Mucosa of gallbladder (tissue), 1 donor: ENCODE measurements at regions not wholly inside any gene's neighbourhood (a gene's known extent, or its start where the extent isn't known, plus 50 kb on each side); places are given as distances from the start of the nearest gene placed in this dataset.

Experiments used
- DNase-seq: peaks from one replicate; pipeline ENCODE4 v3.0.0-alpha.2; 2020; ENCODE audit warnings: low spot score
- donor health status: DM: no; HTN: no; CAD: no.

DNA sequence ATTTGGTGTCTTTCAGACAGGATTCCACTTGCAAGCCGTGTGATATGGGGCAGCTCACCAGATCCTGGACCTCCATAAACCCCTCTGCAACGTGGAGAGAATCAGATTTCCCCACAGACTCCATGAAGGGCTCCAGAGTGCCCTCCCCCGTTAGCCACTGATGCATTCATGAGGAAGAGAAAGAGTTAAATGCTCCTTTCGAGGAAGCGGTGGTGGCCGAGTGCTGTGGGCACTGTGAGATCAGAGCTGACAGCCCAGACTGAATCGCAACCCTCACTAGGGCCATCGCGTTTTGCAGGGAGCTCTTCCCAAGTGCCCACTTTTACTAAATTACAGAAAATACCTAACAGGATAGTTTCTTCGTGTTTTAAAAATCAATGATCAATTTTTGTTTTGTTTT lies 226.3 kb upstream of the ZNF32 start:
- no peak for DNase-seq

DNA sequence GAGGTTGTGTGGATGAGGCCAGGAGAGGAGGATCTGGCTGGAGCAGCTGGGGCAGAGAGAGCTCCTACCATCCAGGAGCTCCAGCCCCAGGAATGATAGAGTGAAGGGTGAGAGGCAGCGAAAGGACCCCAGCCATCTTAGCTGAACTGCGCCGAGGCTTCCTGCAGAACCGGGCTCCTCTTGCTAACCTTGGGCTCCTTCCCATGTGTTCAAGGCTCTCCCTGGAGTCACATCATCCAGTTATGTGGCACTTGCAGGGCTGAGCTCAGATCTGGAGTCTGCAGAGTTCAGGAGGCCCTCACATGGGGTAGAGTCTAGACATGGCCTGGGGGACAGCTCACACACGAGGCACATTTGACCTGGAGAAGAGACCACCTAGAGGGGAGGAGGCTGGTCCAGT lies 225.0 kb upstream of the ZNF32 start:
- DNase-seq = no peak

DNA sequence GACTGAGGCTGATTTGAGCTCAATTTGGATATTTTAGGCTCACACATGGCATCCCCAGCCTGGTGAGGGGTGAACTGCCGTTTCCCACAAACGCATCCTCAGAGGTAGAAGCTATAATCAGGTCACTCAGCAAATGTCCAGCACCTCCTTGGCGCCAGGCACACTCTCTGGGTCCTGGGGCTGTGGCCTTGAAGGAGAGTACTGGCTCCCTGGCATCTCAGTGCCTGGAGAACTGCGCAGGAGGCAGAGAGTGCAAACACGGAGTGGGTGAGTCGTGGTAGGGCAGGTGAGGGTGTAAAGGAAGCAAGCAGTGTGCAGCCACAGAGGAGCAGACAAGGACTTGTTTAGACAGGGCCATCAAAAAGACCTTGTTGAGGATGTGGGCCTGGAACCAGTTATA lies 224.0 kb upstream of the ZNF32 start:
- DNase-seq = no peak

DNA sequence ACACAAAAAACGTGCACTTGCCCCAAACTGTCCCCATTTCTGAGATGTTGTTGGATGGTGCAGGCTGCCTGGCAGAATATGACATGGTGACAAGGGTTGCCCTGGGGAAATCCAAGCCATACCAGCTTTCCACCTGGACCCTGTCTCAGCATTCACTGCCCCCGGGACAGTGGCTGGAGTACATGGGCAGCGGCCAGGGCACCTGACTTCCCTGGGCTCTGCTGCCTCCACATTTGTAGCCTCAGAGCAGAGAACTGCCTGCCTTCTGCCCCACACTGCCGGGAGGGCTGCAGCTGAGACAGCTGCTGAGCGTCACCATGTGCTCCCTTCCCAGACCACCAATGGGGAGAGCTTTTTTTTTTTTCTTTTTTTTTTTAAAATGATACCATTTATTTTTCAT lies 222.9 kb upstream of the ZNF32 start:
- DNase-seq = no peak

DNA sequence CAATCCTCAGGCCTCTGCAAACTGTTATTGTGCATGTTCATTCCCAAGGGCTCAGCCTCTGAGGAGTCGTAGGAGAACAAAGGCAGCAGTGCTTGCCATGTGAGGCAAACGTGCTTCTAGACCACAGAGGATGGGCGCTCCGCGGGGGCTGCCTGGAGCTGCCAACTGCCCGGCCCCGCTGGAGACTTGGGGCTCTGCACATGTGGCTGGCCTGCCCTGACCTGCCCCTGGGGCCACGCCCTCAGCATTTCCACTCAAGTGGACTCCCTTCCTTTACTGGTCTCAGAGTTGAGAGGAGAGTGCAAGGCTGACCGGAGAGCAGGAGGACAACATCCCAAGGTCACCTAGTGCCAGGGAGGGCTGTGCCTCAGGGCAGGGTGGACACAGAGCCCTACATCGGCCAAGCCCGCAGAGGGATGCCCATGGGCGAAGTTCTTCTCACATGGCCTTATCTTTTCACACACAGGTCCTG lies 222.3 kb upstream of the ZNF32 start:
- DNase-seq = no peak

DNA sequence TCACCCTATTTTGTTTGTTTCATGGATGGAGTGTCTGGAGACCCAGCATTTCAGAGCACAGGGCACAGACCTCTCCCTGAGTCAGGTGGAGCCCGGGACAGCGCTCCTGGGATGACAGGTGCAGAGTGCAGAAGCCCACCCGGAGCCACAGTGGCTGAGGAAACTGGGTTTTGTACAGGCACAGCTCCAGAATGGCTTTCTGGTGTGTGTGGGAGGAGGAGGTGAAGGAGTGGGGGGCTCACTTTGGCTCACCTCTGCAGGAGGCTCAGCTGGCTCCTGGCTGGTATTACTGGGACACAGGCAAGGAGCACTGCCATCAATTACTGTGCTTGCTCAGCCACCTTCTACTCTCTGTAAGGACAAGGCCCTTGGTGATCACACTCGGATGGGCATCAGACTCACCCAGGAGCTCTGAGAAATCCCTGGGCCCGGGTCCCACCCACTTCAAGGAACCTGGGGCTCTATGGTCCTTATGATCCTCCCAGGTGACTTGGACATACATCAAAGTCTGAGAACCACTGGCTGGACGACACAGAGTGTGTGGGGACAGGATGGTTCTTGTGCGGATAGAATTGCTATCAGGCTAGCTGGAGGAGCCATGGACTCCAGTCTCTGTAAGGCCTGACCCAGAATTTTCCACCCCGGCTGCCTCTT lies 221.1 kb upstream of the ZNF32 start:
- no peak for DNase-seq

DNA sequence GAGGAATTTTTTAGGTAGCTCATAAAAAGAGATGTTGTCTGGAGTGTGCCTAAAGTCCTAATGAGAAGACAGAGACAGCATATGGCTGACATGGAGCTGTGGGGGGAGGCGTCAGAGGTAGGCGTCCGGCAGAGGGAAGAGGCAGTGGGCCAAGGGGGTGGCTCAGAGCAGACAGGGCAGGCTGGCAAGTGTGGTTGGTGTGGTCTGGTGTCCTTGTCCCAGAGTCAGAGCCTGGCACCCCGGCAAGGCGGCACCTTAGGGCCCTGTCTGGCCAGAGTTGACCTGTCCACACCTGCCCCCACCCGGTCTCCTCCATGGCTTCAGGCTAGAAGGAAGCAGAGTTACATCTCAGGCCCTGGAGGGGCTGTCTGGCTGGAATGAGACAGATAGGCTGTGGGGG lies 220.3 kb upstream of the ZNF32 start:
- DNase-seq = no peak

DNA sequence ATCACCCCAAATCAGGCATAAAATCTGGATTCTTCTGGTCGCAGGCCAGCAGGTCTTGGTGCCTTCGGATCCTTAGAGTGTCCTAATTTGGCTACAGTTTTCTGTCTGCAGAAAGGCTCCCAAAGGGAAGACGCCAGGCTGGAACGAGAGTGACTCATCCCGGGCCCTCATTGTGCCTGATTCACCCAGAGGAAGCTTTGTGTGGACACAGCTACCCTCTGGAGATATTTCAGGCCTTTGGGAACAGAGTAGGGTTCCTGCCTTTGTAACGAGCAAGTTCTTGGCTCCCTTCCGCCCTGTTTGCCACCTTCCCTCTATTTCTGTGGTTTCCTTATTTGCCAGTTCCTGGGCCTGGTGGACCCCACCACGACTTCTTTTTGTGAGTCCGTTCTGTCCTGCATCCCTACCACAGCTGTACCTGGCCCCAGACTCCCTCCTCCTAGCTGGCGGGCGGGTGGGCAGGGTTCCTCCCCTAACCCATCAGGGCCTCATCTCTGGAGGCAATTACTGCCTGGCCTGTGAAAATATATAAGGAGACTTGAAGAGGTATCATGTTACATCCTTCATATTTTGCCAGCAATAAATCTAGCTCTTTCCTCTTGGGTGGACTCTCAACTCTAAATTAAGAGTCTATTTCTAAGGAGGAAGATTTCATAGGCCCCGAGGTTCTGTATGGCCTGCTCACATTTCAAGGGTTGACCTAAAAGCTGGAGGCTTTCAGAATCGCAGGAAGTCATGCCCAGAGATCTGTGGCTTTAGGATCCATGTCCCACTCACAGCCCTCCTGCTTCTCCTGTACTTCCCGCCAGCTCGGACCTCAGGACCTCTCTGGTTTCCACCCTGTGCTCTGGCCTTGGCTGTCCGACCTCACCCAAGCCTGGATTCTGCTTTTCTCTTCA lies 219.2 kb upstream of the ZNF32 start:
- DNase-seq = no peak

DNA sequence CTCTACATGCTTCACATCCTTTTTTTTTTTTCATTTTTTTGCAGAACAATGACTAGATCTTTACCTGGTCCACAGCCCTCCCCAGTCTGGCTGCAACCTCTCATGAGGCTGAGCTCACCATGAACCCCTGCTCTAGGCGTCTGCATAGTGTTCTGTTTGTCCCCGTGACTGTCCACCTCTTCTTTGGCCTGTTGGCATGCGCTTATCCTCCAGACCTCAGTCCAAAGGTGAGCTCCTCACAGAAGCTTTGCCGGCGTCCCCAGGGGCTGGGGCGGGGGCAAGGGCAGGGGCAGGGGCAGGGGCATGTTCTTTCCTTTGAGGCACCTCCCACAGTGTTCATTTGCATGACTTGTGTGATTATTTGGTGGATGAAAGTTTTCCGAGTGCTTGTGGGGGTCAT lies 218.4 kb upstream of the ZNF32 start:
- no peak for DNase-seq

DNA sequence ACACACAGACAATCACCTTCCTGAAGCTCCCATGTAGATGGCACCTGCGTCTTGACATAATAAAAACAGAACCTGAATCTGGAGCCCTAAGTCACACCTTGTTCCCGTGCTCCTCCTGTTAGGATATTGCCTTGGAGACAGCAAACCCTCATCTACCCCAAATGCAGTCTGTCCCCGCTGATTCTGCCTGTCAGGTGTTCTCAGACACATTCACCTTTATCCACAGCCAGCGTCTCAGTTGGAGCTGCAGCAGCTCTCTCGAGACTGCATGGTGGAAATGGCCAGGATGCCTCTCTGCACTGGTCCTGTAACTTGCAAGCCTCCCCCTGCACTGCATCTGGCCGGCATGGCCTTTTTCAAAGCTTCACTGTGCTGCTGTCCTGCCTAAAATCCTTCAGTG lies 218.0 kb upstream of the ZNF32 start:
- no peak for DNase-seq

DNA sequence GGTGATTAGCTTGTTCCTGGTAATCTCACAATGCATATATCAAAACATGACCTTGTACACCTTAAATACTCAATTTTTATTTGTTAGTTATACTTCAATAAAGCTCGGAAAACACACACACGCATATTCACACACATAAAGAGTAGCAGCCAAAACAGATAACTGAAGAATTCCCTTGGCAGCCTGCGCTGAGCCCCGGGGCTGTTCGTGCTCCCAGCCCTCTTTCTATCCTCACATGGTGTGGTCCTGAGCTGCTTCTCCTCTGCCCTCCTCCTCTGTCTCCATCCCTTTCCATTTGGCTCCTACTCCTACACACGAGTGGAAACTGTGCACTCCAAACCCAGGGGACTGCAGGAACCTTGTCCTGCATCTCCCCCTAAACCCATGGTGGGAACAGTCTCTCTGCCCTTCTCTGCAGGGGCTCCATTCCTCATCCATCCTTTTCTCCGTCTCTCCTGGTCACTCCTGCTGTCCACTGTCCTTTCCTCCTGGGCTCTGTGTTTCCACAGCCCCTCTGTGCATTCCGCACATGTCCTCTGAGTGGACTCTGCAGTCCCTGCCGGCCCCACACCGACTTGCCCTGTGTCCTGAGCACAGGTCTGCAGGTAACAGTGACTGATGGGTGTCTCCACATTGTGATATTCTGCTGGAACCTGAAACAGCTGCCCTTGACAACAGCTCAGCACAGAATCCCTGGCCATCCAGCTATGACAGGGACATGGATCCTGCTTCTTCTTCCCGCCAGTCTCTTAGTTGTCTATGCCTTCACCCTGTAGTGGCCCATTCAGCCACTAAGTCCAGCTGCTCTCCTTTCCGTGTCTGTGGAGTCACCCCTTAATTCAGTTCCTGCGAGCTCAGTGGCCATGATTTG lies 216.8 kb upstream of the ZNF32 start:
- no peak for DNase-seq

DNA sequence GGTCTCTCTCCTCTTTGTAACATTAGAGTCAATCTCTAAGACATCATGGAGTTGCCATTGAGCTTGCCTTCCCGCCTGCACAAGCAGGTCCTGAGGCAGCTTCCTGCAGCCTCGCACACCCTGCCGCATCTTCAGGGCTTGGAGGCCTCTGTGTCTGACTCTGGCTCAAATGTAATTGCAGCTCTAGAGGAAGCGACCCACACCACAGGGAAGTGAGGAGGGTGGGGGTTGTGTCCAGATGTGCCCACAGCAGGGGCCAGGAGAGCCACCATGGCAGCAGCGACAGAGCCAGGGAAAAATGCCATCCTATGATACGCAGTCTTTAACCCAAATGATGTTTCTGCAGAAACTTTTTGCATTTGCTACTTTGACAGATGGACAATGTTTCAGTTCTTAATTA lies 216.0 kb upstream of the ZNF32 start:
- no peak for DNase-seq

DNA sequence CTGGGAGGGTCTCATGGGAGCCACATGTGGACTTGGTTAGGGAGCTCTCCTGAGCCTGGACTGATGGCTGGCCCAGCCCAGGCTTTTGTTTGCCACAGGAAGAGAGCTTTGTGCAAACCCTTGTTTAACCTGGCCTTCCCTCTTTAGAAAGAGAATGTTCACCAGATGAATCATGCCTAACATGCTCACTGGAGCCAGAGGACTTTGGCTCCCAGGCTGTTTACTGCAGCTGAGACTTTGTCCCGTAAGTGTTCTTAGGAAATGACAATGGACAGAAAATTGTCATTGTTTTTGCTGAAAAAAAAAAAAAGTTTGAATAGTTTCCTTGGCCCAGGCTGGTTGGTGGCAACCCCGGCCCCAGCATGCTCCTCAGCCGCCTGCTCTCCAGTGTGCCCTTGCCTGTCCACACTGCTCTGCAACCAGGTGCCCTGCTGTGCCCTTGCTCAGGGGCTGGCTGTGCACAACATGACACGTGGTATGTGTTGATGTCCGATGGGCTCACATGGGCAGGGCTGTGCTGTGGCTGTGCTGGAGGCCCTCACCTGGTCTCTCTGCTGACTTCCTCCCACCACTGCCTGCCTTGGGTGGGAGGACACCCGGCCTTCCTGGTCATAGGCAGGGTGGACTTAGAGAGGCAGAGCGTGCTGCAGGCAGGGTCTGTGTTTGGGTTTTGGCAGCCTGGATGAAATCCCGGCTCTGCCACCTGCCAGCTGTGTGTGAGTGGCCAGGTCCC lies 215.3 kb upstream of the ZNF32 start:
- peak; percentile 77 for DNase-seq

DNA sequence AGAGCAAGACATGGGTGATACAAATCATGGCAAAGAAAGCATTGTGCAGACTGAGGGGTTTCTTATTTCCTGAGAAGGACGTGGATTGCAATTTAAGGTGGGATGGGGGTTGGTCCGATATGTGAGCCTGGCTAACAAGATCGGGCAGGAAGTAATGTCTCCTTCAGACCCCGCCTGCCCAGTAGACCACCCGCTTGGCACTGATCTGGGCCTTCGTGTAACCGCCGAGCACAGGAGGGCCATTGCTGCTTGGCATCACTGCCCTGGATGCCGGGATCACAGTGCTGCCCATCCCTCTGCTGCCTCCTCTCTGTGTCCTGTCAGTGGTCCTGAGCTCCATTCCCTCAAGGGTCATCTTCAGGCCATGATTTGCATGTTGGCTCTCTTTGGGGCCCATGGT lies 214.6 kb upstream of the ZNF32 start:
- no peak for DNase-seq

DNA sequence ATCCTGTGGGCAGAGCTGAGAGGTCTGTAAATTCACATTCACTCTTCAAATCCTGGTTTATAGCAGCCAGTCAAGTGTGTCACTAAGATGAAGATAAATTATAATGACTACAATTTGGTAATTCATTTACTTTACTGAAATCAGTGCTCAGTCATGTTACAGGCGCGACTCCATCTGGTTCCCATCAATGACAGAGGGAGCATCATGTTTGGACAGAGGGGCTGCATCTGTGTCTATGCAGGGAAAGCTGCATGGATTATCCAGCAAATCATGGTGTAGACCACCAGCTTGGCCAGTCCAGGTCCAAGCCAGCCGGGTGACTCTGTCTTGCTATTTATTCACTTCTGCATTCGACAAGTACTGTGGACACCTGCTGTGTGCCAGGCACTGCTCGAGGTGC lies 214.1 kb upstream of the ZNF32 start:
- no peak for DNase-seq

DNA sequence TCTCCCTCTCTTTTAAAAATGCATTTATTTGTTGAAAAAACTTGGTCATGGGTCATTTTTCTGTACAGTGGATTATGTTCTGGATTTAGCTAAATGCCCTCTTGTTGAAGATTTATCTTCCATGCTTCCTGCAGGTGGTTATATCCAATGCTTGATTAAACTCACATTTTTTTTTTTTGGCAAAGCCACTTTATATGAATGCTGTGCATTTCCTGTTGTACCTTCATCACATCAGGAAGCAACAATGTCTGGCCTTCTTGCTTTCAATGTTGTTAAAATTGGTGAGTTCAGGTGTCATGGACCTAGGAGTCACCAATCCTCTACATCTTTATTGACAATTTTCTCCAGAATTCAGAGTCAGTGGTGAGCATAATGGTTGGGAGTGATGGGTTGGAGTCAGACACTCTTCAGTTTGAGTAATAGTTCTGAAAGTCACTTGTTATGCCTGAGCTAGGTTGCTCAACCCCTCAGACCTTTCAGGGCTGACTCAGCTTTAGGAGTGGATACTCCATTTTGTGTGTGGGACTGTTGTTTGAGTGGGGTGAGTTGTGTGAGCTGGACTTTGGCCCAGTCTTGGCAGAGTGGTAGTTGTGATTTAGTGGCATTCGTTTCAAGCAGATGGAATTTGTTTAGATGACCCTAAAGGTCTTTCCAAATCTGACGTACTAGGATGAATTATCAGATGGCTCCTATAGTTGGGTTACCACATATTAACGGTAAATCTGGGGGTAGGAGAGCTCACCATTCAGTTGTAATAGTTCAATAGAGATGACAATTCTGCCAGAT lies 213.5 kb upstream of the ZNF32 start:
- no peak for DNase-seq

DNA sequence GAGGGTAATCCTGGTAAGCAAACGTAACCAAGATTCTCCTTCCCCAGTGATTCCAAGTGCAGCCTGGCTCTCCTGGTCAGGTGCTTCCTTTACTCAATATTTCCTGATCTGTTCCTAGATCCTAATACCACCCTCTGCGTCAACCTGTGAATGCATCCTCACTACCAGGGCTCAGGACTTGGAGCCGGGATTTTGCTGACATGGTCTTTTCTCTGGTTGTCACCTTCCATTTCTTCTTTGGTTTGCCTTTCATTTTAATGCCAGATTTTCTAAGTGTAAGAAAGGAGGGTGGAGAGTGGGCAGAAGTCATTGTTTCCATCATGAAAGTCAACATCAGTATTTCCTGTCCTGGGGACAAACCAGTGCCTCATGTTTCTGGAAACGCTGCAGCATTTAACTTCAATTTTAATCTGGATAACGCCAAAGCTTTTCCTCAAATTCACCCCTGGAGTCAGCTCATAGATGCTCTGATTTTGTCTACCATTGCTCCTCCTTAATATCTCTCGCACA lies 210.4 kb upstream of the ZNF32 start:
- no peak for DNase-seq

DNA sequence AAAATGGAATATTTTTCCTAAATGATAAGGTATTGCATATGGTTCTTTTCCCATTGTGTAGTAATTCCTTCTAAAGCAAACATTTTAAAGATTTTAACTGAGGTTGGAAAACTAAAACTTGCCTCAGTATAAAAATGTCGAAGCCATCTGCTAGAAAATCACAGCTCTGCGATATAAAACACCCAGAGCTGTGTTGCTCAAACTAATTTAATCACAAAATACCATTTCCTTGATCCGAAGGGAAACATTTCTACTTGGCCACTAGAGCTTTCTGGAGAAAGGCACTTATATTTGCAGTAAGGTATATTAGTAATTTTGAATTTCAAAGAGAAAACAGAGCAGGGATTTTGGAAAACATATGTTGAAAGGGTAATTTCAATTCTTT lies 209.2 kb upstream of the ZNF32 start:
- DNase-seq = no peak

DNA sequence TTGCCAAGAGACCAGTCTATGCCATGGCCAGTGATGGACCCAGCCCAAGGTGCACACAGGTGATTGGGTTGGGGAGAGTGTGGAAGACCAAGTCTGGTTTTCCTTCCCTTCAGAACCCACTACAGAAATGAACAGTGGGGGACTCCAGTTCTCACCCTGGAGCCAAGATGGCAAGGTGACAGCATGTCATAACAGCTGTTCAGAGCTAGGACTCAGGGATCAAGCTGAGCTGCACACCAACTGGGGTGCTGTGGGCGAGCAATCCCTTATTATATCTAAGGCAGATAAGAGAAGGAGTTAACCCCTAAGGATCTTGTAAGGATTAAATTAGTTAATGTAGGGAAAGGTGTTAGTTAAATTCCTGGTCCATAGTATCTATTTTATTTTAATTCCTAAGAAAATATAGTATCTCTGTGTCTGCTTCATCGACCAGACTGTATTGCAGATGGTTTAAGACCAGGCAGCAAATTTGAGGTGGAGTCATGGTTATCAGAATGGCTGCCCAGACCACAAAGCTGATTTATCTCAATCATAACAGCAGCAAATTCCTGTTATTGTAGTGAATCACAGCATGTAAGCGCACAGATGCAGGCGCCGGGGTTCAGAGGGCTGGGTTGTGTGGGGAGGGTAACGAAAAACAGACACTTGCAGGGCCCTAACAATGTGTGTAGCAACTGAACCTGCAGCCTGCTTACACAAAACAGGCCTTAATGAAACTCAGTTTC lies 208.7 kb upstream of the ZNF32 start:
- DNase-seq = peak; percentile 36

DNA sequence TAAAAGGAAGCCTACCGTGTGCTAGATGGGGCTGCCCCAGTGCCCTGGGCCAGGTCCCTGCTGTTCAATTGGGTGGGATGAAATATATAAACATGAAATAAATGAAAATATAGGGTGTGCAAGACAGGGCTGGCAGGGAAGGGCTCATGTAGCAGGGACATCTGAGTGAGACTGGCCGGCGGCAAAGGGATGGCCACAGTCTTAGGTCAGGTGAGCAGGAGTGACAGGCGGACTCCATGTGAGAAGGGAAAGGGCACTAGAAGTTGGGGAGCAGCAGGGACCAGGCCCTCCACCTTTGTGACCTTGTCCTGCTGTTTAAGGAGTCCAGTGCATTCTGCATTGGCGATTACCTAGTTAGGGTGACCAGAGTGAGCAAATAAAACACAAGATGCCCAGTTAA lies 207.6 kb upstream of the ZNF32 start:
- DNase-seq = no peak
